GM12865 (cell line): ENCODE measurements at regions not wholly inside any gene's neighbourhood (a gene's known extent, or its start where the extent isn't known, plus 50 kb on each side); places are given as distances from the start of the nearest gene placed in this dataset.

Source experiments
- DNase-seq: peaks from one replicate; pipeline ENCODE4 v3.0.0; 2010; ENCODE audit warnings: low read depth
- H3K4me3 ChIP-seq: 2 replicates; pipeline ENCODE4 v1.5.1; 2011; ENCODE audit warnings: mild to moderate bottlenecking, low read depth, low read length, control low read depth
- TF ChIP-seq, protein P1 (sequence below): IDR thresholded peaks from 2 replicates; pipeline ENCODE4 v1.5.1; 2011; ENCODE audit warnings: low read length, control low read depth, low read depth, inconsistent platforms; ENCODE audit not compliant: insufficient read depth; ENCODE audit errors: missing control alignments

DNA sequence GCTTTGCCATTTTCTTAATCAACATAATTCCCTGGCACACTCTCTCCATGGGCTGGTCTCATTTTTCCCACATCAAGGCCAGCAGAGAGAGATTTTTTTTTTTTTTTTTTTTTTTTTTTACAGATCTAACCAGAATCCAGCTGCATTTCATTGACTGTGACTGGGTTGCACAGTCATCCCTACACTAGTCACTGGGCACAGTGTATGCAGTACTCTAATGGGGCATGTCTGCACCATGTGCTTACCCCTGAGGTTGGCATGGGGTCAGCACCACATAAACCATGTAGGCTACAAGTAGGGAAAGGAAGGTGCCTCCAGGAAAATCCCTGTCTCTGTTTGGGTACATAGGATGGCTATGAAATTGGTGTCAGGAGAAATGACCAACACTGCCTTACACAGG, 64.1 kb upstream of the LRP8 start:
- no peak overlapping the region for H3K4me3 ChIP-seq
- no peak for DNase-seq
- TF ChIP-seq, protein P1, sequence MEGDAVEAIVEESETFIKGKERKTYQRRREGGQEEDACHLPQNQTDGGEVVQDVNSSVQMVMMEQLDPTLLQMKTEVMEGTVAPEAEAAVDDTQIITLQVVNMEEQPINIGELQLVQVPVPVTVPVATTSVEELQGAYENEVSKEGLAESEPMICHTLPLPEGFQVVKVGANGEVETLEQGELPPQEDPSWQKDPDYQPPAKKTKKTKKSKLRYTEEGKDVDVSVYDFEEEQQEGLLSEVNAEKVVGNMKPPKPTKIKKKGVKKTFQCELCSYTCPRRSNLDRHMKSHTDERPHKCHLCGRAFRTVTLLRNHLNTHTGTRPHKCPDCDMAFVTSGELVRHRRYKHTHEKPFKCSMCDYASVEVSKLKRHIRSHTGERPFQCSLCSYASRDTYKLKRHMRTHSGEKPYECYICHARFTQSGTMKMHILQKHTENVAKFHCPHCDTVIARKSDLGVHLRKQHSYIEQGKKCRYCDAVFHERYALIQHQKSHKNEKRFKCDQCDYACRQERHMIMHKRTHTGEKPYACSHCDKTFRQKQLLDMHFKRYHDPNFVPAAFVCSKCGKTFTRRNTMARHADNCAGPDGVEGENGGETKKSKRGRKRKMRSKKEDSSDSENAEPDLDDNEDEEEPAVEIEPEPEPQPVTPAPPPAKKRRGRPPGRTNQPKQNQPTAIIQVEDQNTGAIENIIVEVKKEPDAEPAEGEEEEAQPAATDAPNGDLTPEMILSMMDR: no peak

DNA sequence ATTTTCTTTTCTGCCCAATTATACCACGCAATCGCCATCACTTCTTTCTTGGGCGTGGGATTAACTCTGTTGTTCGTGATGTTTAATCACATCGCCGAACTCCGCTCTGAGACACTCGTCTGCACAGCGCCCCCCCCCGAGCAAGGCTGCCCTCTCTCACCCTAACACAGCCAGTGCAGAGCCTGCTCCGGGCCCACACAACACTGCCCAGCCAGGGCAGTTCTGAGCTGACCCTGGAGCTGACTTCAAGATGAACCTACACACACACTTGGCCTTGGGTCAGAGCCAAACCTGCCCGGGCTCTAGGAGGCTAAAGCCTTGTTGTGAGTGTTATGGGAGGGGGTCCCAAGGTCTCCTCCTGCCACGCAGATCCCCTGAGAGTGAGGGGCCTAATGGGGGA, 64.6 kb upstream of the LRP8 start:
- TF ChIP-seq, protein P1: no peak
- H3K4me3 ChIP-seq: no peak overlapping the region
- no peak for DNase-seq

DNA sequence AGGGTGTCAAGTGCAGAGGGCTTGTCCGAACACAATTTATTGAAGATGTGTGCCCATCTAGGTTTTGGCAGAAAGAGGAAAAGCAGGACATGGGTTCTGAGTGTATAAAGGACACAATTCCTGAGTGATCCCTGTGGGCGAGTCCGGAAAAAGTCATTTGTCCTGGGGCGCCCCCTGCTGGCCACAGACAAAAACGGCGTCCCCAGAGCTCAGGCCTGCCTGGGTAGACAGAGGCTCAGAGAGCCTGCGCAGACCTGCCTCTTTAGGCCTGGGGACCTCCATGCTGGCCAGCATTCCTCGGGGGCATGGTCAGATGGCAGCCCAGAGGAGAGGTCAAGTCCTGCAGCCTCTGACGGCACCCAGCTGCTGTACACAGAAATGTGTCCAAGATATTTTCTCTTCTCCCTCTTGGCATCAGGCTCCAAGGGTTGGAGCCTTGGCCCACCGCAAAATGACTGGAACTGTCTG, 65.5 kb upstream of the LRP8 start:
- no peak overlapping the region for H3K4me3 ChIP-seq
- peak; percentile 66 for DNase-seq
- TF ChIP-seq, protein P1: peak; percentile 84

DNA sequence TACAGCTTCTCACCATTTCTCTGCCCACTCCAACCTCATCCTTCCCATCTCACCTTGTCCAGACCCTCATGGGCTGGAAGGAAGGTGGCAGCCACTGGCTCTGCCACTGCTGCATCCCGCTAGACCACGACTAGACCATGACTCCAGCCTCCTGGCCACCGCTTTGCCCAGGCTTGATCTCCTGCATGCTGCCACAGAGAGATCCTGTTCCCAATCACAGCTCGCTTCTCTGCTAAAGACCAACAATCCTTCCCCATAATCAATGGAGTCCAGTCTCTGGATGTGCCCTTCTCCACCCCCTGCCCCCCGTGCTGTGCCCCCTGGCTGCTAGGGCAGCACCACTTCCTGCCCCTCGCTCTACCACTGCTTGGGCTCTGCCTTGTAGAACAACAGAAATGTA, 64.9 kb upstream of the DMRTB1 start:
- H3K4me3 ChIP-seq: no peak overlapping the region
- TF ChIP-seq, protein P1: no peak
- no peak for DNase-seq

DNA sequence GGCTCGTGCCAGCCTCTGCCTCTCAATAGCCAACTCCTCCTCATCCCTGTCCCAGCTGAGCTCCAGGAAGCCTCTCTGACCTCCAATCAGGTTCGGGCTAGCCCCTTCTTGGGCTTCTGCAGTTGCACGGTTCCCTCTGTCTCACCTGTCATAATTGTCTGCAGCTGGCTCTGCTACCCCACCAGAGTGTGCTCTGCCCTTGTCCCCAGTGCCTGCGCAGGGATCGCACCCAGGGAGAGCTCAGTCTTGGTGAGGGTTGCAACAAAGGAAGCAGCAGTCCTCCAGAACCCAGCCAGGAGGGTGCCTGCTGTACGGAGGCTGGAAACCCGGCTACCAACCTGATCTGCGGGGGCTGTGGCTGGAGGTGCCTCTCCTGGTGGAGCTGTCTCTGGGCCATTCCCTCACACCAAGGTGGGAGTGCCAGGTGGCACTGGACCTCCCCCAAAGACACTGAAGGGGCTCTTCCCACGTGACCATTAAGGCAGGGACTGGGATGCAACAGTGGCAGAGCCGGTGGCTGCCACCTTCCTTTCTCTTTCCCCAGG, 63.5 kb upstream of the DMRTB1 start:
- TF ChIP-seq, protein P1: no peak
- DNase-seq: no peak
- H3K4me3 ChIP-seq: no peak overlapping the region

DNA sequence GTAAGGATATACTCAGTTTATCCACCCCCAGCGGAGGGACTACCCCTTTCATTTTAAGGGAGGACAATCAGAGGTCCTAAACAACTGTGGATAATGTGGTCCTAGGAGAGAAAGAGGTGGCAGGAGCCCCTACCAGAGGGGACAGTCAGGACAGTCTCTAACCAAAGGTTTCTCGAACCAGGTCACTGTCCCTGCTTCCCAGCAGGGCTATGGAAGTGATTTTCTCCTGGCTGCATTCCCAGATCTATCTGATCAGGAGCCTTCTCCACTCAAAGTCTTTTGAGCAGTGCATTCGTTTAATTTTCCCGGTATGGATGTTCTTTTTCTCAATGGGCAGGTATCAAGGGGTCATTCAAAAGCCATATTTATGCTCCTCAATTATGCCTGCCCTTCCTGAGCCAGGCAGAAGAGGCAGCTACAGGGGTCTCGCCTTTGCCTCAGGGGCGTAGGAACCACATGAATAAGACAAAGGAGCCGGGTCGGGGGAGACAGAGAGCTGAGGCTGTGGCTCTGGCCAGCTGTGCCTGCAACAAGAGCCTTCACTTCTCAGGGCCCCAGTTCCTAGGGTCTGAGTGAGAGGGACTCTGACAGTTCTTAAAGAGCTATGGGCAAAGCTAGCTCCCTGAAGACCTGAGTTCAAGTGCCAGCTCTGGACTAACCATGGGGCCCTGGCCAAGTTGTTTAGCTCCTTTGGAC, 62.5 kb upstream of the DMRTB1 start:
- TF ChIP-seq, protein P1: no peak
- DNase-seq: no peak
- no peak overlapping the region for H3K4me3 ChIP-seq

DNA sequence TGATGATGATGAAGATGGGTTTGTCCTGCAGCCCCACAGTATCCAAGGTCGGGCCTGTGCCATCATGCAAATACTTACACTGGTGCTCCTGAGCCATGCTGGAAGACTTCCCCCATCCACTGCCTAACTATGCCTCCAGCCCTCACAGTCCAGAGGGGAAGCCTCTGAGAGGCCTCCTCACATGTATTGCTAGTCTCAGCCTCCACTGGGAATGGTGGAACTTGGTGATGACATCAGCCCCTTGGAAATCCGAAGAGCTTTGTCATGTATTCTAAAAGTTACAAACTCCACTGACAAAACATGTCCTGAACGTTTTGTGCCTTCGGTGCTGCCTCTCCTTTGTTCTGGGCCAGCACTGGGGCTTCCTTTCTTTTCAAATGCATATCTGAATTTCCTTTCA, 61.1 kb upstream of the DMRTB1 start:
- TF ChIP-seq, protein P1: no peak
- DNase-seq: no peak
- H3K4me3 ChIP-seq: no peak overlapping the region
